ENCODE measurements at regions not wholly inside any gene's neighbourhood (a gene's known extent, or its start where the extent isn't known, plus 50 kb on each side); places are given as distances from the start of the nearest gene placed in this dataset.

- TF ChIP-seq, protein P1, sequence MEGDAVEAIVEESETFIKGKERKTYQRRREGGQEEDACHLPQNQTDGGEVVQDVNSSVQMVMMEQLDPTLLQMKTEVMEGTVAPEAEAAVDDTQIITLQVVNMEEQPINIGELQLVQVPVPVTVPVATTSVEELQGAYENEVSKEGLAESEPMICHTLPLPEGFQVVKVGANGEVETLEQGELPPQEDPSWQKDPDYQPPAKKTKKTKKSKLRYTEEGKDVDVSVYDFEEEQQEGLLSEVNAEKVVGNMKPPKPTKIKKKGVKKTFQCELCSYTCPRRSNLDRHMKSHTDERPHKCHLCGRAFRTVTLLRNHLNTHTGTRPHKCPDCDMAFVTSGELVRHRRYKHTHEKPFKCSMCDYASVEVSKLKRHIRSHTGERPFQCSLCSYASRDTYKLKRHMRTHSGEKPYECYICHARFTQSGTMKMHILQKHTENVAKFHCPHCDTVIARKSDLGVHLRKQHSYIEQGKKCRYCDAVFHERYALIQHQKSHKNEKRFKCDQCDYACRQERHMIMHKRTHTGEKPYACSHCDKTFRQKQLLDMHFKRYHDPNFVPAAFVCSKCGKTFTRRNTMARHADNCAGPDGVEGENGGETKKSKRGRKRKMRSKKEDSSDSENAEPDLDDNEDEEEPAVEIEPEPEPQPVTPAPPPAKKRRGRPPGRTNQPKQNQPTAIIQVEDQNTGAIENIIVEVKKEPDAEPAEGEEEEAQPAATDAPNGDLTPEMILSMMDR (IDR thresholded peaks at IDR 0.05; ENCODE audit: insufficient read depth, low read depth, low read length): no peak
- TF ChIP-seq EZH2 (IDR thresholded peaks at IDR 0.05; ENCODE audit: insufficient read depth, low read length): no peak
Observed at GRCh38 chr6:132142768-132143167, 191.6 kb upstream of the CCN2 start.
